ENCODE measurements at regions not wholly inside any gene's neighbourhood (a gene's known extent, or its start where the extent isn't known, plus 50 kb on each side); places are given as distances from the start of the nearest gene placed in this dataset.
"Not testable (repeated sequence)": the region's sequence is repeated elsewhere in the genome, so short reads cannot be mapped to it uniquely, and the experiment has no call there.

DNA sequence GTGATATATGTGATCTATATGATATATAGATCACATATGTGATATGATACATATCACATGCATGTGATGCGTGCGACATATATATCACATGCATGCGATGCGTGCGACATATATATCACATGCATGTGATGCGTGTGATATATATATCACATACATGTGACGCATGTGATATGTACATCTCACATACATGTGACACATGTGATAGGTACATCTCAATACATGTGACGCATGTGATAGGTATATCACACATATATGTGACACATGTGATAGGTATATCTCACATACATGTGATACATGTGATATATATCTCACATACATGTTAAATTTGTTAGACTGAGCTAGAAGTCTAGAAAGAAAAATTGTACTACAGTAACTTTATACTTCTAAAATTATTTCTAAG lies 1095.9 kb downstream of the EFNA5 start:
- no peak for DNase-seq (ENCODE audit: low read depth)

DNA sequence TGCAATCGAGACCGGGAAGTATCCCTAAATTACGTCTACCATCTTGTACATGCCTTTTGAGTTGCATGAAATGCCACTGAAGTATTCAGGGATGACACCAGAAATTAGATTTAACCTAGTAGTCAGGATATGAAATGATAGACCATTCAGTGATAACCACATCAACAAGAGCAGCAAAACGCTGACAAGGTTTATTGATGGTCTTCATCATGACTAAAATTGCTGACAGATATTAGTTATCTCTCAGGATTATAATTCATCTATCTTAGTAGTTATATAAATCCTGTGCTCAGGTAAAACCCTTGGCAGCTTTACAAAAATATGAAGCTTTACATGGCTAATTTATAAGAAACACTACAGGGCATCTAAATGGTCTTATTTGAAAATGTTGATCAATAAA lies 1104.7 kb downstream of the EFNA5 start:
- DNase-seq (ENCODE audit: low read depth): no peak

GRCh38 chr5:106545325-106545724 lies 1125.4 kb downstream of the EFNA5 start:
- DNase-seq (ENCODE audit: low read depth): no peak

- no peak for DNase-seq (ENCODE audit: low read depth)
Measured at GRCh38 chr5:106543330-106543729, 1127.4 kb downstream of the EFNA5 start.

GRCh38 chr5:106530150-106530549 lies 1140.6 kb downstream of the EFNA5 start:
- DNase-seq (ENCODE audit: low read depth): no peak

DNA sequence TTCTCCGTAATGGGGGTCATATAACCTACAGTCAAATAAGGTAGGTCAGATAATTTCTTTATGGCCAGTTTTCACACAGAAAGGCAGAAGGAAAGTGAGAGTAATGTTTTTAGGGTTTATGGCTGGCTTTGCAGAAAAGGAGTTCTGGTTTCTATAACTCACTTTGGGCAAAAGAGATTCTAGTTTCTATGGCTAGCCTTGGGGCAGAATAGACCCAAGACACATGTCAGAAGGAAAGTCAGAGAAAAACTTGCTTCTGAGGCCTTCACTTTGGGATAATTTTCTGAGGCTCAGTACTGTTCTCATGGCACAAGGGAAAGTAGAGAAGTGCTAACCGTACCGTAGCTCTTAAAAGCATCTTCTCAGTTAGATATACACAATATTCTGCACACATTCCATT lies 1145.3 kb downstream of the EFNA5 start:
- no peak for DNase-seq (ENCODE audit: low read depth)

DNA sequence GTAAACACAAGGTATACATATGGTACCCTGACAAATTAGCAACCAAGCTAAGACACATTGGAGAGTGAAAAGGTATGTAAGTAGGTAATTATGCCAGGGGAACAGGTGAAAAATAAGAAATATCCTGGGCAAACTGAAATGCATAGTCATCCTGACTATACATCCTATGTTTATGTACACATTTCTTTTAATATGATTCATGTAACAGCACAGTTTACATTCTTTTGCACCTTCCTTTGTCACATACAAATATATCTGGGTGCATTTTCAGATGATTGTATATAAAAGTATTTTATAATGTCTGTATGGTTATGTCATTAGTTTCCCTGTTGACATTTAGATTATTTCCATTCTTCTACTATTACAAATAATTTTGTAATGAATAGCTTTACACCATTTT lies 1146.9 kb downstream of the EFNA5 start:
- no peak for DNase-seq (ENCODE audit: low read depth)

DNA sequence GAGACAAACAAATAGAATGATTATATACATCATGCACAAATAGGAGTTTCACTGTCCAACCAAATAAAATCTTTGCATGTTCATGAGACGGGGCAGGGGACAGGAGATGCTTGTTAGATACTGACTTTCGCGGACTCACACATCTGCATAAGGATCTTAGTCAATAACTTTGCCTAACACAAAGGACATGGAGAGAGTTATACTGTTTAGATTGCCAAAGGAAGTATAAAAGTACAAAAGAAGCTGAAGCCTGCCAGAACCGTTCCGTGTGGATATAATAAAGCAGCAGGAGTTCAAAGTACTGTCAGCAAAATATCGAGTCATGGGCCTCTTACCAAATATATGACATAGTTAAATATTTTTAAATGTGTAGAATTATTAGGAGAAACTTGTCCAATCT lies 1148.4 kb downstream of the EFNA5 start:
- no peak for DNase-seq (ENCODE audit: low read depth)

DNA sequence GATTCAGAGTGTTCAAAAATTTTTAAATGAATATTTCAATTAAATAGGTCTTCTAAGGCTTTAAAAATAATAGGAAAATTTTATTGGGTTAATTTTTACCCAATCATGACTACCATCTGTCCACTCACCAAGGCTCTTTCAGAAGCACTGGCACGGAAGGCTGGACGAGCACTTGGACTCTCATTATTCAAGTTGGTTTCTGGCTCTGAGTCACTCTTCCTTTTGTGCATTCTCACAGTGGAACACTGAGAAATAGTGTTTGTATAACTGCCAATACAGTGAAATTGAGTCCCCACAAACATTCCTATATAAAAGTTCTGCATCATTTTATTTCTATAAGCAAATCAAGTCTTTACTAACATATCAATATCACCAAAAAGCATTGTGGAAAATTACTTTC lies 1149.0 kb downstream of the EFNA5 start:
- DNase-seq (ENCODE audit: low read depth): peak; percentile 8

- DNase-seq (ENCODE audit: low read depth): no peak
Measured at GRCh38 chr5:106510321-106510720, 1160.4 kb downstream of the EFNA5 start.

DNA sequence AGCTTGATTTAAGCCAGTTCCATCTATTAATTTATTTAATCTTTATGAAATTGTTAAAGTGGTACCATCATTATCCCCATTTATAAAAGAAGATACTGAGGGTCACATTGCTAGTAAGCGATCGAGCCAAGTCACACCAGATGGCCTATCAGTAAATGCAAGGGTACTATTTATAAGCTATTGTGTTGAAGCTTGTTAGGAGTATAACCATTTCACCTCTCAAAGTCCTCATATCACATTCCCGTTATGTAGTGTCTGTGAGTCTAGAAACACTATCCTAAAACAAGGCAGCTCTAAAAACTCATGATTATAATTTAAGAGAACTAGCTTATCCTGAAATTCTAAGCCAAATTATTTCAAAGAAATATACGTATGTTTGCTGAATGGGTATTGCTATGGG lies 1161.8 kb downstream of the EFNA5 start:
- no peak for DNase-seq (ENCODE audit: low read depth)

GRCh38 chr5:106493910-106494309 lies 1176.8 kb downstream of the EFNA5 start:
- no peak for DNase-seq (ENCODE audit: low read depth)

DNA sequence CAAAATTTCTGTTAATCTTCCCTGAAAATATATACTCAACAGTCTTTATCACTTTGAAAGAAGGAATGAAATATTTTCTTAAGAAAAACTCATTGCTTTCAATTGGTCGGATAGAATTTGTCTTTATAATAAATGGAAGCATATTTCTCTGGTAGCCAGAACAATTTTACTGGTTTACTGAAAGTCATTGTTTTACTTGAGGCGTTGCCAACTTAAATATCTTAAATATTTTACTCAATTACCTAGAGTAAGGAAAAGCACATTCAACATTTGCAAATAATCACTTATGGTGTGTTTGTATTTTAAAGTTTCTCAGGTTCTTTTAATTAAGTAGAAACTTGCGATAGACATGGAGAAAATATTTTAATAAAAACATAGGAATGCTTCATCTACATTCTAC lies 1181.7 kb downstream of the EFNA5 start:
- no peak for DNase-seq (ENCODE audit: low read depth)

GRCh38 chr5:106488407-106488806 lies 1182.3 kb downstream of the EFNA5 start:
- no peak for DNase-seq (ENCODE audit: low read depth)

- no peak for DNase-seq (ENCODE audit: low read depth)
Measured at GRCh38 chr5:106481374-106481773, 1189.4 kb downstream of the EFNA5 start.

DNA sequence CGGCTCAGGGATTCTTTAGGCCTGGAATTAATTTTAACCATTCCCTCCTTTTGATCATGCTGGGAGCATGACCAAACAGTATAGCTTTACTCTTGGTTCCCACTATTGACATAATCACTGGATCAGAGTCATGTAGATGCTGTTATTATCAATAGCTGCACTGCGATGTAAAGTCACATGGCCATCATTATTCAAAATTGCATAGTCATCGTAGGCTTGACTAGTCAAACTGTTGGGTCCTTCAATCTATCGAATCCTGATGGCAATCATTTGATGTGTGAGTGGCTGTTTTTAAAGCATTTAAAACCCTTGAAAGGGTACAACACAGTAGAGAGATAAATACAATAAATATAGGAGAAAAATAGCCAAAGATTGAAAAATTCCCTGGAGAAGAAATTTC lies 1194.1 kb downstream of the EFNA5 start:
- no peak for DNase-seq (ENCODE audit: low read depth)

- no peak for DNase-seq (ENCODE audit: low read depth)
Measured at GRCh38 chr5:106474066-106474465, 1196.7 kb downstream of the EFNA5 start.

GRCh38 chr5:106459541-106459940 lies 1211.2 kb downstream of the EFNA5 start:
- DNase-seq (ENCODE audit: low read depth): no peak

- DNase-seq (ENCODE audit: low read depth): no peak
Measured at GRCh38 chr5:106454651-106455415, 1215.9 kb downstream of the EFNA5 start.

GRCh38 chr5:106454050-106454449 lies 1216.7 kb downstream of the EFNA5 start:
- no peak for DNase-seq (ENCODE audit: low read depth)

DNA sequence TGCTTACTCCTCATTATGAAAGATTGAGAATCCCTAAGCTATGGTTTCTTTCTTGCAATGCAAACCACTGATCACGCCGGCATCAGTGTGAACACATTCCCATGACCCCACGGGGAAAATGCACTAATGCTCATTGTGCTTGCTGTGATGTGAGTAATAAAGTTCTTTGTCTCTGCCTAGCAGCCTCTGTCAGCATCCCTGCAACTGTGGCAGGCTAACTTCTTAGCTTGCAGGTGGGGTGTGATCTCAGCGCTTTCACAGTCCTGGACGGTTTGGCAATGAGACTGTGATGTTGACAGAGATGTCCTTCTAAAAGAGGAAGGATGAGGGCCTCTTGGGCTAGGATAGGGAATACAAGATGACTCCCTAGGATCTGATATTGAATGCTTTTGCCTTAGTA lies 1218.7 kb downstream of the EFNA5 start:
- DNase-seq (ENCODE audit: low read depth): no peak

GRCh38 chr5:106443746-106444145 lies 1227.0 kb downstream of the EFNA5 start:
- no peak for DNase-seq (ENCODE audit: low read depth)

DNA sequence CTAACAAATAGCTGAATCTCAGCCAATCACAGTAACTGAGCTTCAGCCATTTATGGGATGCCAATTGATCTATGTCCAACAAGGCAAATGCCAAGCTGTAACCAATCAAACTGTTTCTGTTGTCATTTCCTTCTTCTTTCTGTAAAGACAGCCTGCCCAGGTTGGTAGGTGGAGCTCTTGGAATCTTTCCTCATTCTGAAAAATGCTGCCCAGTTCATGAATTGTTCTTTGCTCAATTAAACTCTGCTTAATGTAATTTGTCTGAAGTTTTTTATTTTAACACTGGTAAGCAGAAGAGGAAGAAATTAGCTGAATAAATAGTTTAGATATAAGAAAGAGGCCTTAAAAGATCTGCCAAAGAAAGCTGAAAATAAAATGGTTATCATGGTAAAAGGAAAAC lies 1235.6 kb downstream of the EFNA5 start:
- no peak for DNase-seq (ENCODE audit: low read depth)

GRCh38 chr5:106430733-106431132 lies 1240.0 kb downstream of the EFNA5 start:
- not testable (repeated sequence) for DNase-seq (ENCODE audit: low read depth)
